ENCODE measurements at regions not wholly inside any gene's neighbourhood (a gene's known extent, or its start where the extent isn't known, plus 50 kb on each side); places are given as distances from the start of the nearest gene placed in this dataset.

GRCh38 chr2:234247453-234248180, 197.1 kb downstream of the SPP2 start:
- DNase-seq (ENCODE audit: low read depth) = no peak

GRCh38 chr2:234245945-234246344, 195.4 kb downstream of the SPP2 start:
- DNase-seq (ENCODE audit: low read depth) = no peak

GRCh38 chr2:234243871-234244565, 193.5 kb downstream of the SPP2 start:
- no peak for DNase-seq (ENCODE audit: low read depth)

GRCh38 chr2:234242459-234242836, 191.9 kb downstream of the SPP2 start:
- no peak for DNase-seq (ENCODE audit: low read depth)

GRCh38 chr2:234241656-234242458, 191.4 kb downstream of the SPP2 start:
- DNase-seq (ENCODE audit: low read depth) = no peak

GRCh38 chr2:234240917-234241316, 190.4 kb downstream of the SPP2 start:
- no peak for DNase-seq (ENCODE audit: low read depth)

GRCh38 chr2:234235191-234235590, 184.7 kb downstream of the SPP2 start:
- DNase-seq (ENCODE audit: low read depth) = no peak

GRCh38 chr2:234231460-234231859, 181.0 kb downstream of the SPP2 start:
- no peak for DNase-seq (ENCODE audit: low read depth)

- DNase-seq (ENCODE audit: low read depth) = no peak
These were observed 168.5 kb downstream of the SPP2 start for GRCh38 chr2:234219046-234219310.

GRCh38 chr2:234218266-234219045, 168.0 kb downstream of the SPP2 start:
- DNase-seq (ENCODE audit: low read depth) = no peak

GRCh38 chr2:234212534-234212933, 162.0 kb downstream of the SPP2 start:
- DNase-seq (ENCODE audit: low read depth) = no peak

- DNase-seq (ENCODE audit: low read depth) = no peak
These were observed 161.3 kb downstream of the SPP2 start for GRCh38 chr2:234211797-234212196.

- DNase-seq (ENCODE audit: low read depth) = no peak
These were observed 156.2 kb downstream of the SPP2 start for GRCh38 chr2:234206738-234207137.

GRCh38 chr2:234204480-234204879, 154.0 kb downstream of the SPP2 start:
- no peak for DNase-seq (ENCODE audit: low read depth)

- no peak for DNase-seq (ENCODE audit: low read depth)
These were observed 152.9 kb downstream of the SPP2 start for GRCh38 chr2:234203135-234203984.

GRCh38 chr2:234202601-234203000, 152.1 kb downstream of the SPP2 start:
- no peak for DNase-seq (ENCODE audit: low read depth)

GRCh38 chr2:234199996-234200395, 149.5 kb downstream of the SPP2 start:
- no peak for DNase-seq (ENCODE audit: low read depth)

- no peak for DNase-seq (ENCODE audit: low read depth)
These were observed 148.5 kb downstream of the SPP2 start for GRCh38 chr2:234198976-234199375.

GRCh38 chr2:234195516-234195915, 145.0 kb downstream of the SPP2 start:
- no peak for DNase-seq (ENCODE audit: low read depth)

GRCh38 chr2:234193977-234194563, 143.6 kb downstream of the SPP2 start:
- DNase-seq (ENCODE audit: low read depth) = no peak

- no peak for DNase-seq (ENCODE audit: low read depth)
These were observed 141.4 kb downstream of the SPP2 start for GRCh38 chr2:234191819-234192407.

Data from T-helper 22 cell (primary cell).